ENCODE measurements at regions not wholly inside any gene's neighbourhood (a gene's known extent, or its start where the extent isn't known, plus 50 kb on each side); places are given as distances from the start of the nearest gene placed in this dataset.

GRCh38 chr10:63744060-63744941, 223.1 kb downstream of the REEP3 start:
- ATAC-seq = no peak

- ATAC-seq = no peak
These were observed 228.7 kb downstream of the REEP3 start for GRCh38 chr10:63749915-63750314.

- ATAC-seq = no peak
These were observed 230.6 kb downstream of the REEP3 start for GRCh38 chr10:63751836-63752235.

DNA sequence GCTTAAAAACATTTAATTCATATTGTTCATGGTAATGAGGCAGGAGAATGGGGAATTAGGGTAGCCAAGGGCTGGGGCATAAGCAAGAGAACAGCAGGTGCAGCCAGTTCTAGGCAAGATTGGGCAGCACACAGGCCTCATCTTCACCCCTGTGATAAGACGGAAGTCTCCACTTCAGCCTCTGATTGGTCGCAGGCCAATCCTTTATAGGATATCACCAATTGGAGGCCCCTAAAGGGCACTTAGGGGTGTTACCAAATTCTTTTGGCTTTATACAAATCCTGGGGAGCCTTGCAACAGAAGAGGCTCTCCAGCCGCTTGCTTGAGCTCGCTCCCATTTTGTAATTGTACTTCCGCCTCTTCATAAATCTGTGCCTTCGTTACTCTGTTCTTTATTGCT, 231.1 kb downstream of the REEP3 start:
- no peak for ATAC-seq

GRCh38 chr10:63753808-63754207, 232.6 kb downstream of the REEP3 start:
- no peak for ATAC-seq

- no peak for ATAC-seq
These were observed 234.2 kb downstream of the REEP3 start for GRCh38 chr10:63755441-63755840.

DNA sequence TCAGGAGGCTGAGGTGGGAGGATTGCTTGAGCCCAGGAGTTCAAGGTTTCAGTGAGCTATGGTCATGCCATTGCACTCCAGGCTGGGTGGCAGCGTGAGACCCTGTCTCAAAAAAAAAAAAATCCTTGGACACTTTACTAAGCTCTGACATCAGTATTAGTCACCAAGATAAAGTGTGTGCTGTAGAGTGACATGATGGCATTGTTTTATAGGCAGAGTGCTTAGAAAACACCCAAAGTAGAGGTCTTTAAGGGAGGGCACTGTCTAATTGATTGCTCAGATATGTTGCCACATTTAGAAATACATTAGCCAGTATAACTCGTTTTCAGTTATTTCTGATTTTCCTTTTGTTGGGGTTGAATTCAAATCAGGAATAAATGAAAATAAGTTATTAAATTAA, 235.9 kb downstream of the REEP3 start:
- no peak for ATAC-seq

DNA sequence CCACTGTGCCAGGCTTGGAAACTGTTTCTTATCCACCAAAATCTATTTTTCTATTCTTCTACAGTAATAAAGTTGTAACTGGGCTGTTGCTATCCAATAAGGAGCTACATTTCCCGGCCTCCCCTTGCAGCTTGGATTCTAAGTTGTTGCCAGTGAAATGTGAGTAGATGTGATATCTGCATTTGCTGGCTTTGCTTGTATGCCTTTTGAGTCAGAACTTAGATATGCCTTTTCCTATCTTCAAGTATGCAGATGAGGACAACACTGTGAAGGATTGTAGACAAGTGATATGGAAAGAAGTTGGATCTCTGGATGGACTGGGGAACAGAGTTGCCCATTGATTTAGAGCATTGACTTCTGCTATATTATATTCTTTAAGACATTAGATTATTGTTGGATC, 236.9 kb downstream of the REEP3 start:
- ATAC-seq = no peak

DNA sequence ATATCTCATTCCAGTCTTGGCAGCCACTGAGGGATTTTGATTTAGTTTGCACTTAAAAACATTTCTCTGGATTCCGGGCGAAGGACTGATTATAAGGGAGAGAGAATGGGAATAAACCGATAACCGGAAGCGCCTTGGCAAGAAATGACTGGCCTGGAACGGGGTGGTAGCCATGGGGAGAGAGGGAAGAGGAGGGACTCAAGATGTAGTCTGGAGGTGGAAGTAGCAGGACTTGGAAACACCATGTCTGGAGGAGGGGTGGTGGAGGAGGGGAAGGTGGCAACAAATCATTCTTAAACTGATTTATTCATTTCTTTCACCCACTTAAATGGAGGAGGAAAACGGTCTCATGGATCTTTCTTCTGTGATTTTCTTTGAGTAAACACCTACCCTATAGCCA, 238.1 kb downstream of the REEP3 start:
- no peak for ATAC-seq

GRCh38 chr10:63760034-63760707, 239.0 kb downstream of the REEP3 start:
- no peak for ATAC-seq

- ATAC-seq = no peak
These were observed 239.5 kb downstream of the REEP3 start for GRCh38 chr10:63760708-63761047.

DNA sequence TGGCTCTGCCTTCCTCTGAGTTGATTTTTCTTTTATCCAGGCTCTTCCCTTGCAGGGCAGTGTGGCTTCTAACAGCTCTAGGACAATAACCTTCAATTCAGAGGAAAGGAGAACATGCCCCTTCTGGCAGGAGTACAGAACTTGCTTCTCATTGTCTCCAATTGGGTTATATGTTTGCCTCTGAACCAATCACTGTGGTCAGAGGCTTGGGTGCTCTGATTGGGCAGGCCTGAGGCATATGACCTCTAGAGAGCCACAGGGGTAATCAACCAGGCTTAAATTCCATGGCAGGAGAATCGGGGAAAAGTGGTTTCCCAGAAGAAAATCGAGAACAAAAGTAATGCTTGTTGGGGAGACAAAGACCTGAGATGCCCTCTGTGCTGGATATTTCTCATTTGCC, 240.0 kb downstream of the REEP3 start:
- no peak for ATAC-seq

GRCh38 chr10:63763744-63764143, 242.5 kb downstream of the REEP3 start:
- ATAC-seq = peak; percentile 56

GRCh38 chr10:63765126-63765525, 243.9 kb downstream of the REEP3 start:
- no peak for ATAC-seq

GRCh38 chr10:63766745-63767137, 245.5 kb downstream of the REEP3 start:
- ATAC-seq = no peak

DNA sequence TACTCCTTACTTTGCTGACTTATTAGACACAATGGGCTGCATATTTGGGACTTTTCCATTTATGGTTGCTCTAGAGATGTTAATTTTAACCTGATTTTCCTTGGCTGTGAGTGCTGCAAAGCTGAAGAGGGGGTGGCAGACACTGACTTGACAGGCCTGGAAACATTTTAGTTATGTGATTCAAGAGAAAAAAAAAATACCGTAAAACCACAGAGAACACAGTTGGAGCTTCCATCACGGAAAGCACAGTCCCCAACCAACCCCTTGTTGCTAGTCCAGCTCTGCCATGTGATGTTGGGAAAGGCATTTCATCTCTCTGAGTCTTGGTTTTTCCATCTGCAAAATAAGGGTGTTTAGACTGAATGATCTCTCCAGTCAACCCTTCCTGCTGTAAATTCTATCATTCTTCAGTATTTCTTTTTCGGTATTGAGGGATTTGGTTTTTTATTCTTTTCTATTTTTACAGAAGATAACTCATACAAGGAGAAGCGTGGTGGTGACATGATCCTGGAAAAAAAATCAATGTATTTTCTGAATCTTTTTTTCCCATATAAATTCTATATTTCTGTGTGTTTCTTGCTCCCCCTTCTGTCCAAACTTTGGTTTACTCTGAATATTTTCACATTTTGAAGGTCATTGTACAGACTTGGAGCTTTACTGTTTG, 246.1 kb downstream of the REEP3 start:
- ATAC-seq = no peak

DNA sequence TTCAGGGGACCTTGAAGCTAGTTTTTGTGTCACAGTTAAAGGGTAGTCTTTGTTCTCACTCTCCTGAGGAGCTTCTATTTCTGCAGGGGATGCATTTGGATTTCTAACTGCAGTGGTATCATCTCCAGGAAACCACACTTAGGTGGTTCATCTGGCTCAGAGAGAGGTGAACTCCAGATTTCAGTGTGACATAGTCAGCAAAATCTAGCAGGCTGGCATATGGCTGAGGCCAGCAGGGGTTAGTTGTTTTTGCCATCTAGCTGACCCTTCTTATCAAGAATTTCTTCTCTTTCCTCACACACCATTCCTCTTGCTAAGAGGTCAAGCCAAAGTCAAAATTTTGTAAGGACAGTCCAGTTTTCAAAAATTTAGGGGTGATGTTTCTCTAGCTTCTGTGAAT, 248.2 kb downstream of the REEP3 start:
- no peak for ATAC-seq

DNA sequence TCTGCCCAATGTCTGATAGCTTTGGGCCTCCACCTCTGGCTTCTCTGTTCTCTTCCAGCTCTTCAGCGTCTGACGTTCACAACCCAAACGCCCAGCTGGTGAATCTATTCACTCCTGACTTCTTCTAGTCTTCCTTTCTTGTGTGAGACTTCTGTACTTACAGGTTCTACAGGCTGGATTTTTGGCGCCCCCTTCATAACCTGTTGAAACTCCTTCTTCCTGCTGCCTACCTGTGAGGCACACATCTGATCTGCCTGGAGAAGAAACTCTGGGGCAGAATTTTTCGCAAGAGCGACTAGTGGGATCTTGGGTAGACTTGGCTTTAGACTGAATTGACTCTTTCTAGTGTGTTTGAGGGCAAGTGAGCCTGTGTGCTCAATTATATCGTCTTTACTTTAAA, 249.3 kb downstream of the REEP3 start:
- ATAC-seq = no peak

GRCh38 chr10:63772491-63772890, 251.3 kb downstream of the REEP3 start:
- no peak for ATAC-seq

GRCh38 chr10:63773106-63773505, 251.9 kb downstream of the REEP3 start:
- no peak for ATAC-seq

DNA sequence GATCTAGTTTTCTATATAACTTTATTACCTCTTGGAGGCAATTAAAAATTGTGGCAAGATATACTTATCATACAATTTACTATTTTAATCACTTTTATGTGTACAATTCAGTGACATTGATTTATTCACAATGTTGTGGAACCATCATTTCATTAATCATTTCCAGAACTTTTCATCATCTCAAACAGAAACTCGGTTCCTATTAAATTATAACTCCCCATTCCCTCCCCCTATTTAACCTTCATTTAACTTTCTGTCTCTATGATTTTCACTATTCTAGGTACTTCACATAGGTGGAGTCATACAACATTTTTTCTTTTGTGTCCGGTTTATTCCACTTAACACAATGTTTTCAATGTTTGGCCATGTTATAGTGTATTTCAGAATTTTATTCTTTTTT, 252.8 kb downstream of the REEP3 start:
- ATAC-seq = no peak

GRCh38 chr10:63780101-63780500, 258.9 kb downstream of the REEP3 start:
- no peak for ATAC-seq

- no peak for ATAC-seq
These were observed 260.0 kb downstream of the REEP3 start for GRCh38 chr10:63781226-63781625.

DNA sequence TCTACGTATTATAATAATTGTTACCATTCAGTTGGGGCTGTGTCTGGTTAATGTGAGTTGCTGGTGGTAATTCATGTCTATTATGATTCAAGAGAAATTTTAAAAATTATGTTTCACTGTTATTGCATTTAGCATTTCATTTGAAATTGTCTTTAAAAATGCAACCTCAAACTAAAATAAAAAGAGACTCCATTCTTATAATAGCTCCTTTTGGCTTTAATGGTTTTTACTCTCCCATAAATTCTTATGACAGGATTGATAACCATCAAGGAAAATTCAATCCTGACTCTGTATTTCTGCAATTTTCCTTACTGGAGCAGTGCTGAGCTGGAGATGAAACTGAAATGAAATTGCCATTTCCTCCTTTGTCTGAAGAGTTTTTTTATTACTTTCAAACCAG, 262.7 kb downstream of the REEP3 start:
- no peak for ATAC-seq
